T-helper 1 cell (primary cell): ENCODE measurements at regions not wholly inside any gene's neighbourhood (a gene's known extent, or its start where the extent isn't known, plus 50 kb on each side); places are given as distances from the start of the nearest gene placed in this dataset.
"Not testable (repeated sequence)": the region's sequence is repeated elsewhere in the genome, so short reads cannot be mapped to it uniquely, and the experiment has no call there.

Source experiments
- DNase-seq, 5 donors: peaks; one replicate each; pipeline ENCODE4 v3.0.0-alpha.2; 2012 to 2020

DNA sequence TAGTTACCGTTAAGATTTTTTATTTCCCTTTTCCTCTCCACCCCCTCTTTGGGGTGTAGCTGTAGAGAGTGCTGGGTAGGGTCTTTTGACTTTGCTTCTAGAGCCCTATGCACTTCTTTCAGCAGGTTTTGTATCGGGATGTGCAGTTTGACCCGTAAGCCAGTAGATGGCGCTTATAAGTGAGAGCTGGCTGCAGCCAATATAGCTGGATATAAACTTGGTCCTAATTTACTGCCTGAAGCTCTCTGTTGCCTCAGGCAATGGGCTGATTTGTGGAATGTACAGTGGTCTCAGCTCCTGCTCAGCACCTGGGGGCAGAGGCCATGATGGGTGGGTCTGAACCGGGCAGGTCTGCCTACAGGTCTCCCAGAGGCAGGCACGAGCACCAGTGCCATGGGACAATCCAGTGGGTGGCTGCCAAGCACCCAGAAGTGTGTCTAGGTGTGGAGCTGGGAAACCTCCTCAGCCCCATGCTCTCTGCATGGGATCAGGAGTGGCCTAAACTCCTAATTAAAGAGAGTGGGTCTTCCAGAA is 146.5 kb downstream of the SPANXN1 start:
- no peak for DNase-seq

DNA sequence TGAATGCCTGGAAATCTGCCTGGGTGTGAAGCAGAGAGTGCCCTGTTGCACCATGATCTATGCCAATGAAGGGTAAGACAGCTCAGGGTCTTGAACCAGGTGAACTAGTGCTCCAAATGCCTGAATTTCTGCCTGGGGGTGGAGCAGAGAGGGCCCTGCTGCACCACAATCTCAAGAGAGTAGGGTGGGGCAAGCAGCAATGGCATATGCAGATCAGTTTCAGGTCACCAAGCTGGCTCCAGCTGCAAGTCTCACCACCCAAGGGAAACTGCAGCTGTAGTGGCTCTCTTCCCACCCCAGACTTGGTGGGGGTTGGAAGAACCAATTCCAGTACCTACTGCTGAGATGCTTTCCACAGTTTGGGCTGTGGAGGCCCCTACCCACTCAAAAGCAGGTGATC is 147.0 kb downstream of the SPANXN1 start:
- no peak for DNase-seq

DNA sequence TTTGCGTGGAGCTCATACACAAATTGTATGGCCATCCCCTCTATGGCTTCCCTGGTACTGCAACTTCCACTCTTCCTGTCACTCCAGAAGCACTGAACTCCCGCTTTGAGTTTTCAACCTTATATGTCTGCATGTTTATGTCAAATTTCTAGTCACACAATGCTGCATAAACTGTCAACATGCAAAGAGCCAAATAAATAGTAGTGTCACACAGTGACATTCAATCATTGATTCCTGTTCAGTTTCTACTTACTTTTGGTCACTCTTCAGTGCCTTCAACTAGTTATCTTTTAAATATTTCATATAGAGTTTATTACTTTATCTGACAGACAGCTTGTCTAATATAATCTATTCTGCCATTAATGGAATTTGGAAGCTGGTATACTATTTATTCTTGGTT is 149.3 kb downstream of the SPANXN1 start:
- no peak for DNase-seq

GRCh38 chrX:145405012-145405411 is 157.7 kb downstream of the SPANXN1 start:
- DNase-seq, result peak in 1 of 5 donors; percentile 17

DNA sequence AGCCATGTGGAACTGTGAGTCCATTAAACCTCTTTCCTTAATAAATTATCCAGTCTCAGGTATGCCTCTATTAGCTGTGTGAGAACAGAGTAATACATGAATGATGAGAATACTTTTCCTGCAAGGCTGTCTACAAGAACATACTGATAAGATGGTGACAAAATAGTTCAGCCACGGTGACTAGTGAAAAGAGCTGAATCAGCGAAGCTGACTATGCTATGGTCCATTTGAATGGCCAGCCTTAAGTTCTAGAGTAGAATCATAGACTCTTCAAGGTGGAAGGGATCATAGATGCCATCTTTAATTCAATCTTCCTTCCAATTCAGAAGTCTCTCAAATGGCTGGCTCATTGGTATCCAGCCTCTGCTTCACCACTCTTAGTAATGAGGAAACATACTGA is 163.3 kb downstream of the SPANXN1 start:
- DNase-seq, result no peak

DNA sequence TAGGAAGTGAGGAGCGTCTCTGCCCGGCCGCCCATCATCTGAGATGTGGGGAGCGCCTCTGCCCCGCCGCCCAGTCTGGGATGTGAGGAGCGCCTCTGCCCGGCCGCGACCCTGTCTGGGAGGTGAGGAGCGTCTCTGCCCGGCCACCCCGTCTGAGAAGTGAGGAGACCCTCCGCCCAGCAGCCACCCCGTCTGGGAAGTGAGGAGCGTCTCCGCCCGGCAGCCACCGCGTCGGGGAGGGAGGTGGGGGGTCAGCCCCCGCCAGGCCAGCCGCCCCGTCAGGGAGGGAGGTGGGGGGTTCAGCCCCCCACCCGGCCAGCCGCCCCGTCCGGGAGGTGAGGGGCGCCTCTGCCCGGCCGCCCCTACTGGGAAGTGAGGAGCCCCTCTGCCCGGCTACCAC is 188.9 kb downstream of the SPANXN1 start:
- not testable (repeated sequence) for DNase-seq

GRCh38 chrX:145464650-145465049 is 217.3 kb downstream of the SPANXN1 start:
- no peak for DNase-seq

DNA sequence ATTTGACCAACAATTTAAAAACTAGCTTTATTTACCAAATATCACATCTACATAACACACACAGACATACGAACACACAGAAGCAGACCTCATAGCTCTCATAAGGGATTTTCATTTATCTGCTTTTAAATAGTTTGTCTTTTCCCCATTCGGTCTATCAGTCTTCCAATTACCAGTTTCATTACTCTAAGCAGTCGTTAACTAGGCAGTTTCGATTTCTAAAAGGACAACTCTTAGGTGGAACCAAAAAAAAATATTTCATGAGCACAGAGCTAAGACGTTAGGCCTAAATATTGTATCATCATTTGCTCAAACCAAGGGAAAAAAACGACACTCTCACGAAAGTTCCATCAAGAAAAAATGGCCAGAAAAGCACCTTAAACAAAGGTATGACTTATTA is 228.4 kb downstream of the SPANXN1 start:
- DNase-seq, result no peak

DNA sequence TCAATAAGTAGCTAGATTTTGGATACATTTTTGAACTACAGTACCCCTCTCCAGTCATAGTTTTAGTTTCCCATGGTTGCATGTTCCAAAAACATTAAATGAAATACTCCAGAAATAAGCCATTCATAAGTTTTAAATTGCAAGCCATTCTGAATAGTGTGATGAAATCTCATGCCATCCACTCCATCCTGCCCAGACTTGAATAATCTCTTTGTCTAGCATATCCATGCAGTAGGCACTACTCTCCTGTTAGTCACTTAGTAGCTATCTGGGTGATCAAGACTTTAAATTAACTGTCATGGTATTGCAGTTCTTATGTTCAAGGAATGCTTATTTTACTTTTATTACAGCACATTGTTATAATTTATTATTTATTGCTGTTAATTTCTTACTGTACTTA is 237.4 kb downstream of the SPANXN1 start:
- DNase-seq, result no peak

GRCh38 chrX:145502670-145503069 is 255.4 kb downstream of the SPANXN1 start:
- DNase-seq, result no peak

- no peak for DNase-seq
Observed at GRCh38 chrX:145506214-145506613, 258.9 kb downstream of the SPANXN1 start.

- DNase-seq, result no peak
Observed at GRCh38 chrX:145524931-145525330, 277.6 kb downstream of the SPANXN1 start.

GRCh38 chrX:145532176-145532780 is 285.0 kb downstream of the SPANXN1 start:
- no peak for DNase-seq

DNA sequence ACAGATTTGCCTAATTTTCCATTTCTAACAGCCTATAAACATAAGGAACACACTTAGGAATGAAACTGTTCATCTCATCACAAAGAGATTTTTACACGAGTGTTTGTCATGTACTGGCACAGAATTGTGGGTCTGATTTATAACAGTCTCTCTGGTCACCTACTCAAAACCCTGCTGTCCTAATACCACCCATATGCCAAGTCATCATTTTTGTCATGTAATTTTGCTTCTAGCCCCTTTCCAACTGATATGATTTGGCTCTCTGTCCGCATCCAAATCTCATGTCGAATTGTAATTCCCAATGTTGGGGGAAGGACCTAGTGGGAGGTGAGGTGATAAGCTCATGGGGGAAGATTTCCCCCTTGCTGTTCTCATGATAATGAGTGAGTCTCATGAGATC is 284.1 kb upstream of the SLITRK2 start:
- DNase-seq, result no peak

GRCh38 chrX:145549496-145549895 is 268.1 kb upstream of the SLITRK2 start:
- DNase-seq, result no peak

- DNase-seq, result no peak
Observed at GRCh38 chrX:145552643-145553042, 265.0 kb upstream of the SLITRK2 start.

- DNase-seq, result no peak
Observed at GRCh38 chrX:145553702-145554101, 263.9 kb upstream of the SLITRK2 start.

DNA sequence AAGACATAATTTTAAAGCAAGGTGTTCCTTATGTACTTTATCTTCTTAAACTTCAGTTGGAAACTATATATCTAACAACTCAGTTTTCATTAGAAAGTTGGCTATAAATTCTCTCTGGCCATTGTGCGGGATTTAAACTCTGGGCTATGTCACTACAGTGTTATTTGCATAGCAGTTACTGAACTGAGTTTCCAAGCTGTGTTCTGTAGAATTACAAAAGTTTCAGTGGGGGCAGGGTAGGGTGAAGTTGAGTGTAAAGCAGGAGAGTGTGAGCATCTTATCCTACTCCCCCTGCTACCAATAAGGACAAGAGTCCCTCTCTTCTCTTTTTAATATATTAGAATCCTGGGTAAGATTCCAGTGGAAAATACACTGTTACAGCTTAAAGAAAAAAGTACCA is 254.5 kb upstream of the SLITRK2 start:
- DNase-seq, result no peak

DNA sequence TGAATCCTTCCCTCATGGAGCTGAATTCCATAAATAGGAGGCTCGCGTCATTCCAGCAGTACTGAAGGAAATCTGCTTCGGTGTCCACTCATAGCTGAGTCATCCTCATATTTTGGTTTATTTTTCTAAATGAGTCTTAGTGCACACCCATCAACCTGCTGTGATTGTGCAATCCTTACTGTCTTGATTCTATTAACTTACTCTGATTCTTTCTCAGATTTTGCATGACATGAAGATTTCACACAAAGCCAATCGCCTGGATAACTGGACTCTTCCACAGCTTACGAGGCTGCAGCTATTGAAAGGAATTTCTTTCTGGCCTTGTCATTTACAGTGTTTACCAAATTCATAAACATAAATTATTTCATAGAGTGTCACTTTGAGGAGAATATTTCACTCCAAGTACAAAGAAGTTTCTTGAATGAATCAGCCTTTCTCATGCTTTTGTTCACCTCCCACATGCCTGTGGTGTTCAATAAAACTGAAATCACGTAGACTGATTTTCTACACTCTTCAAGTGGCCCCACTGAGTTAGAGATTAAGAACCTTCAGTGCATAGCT is 207.6 kb upstream of the SLITRK2 start:
- DNase-seq, result no peak

- DNase-seq, result no peak
Observed at GRCh38 chrX:145613894-145614293, 203.7 kb upstream of the SLITRK2 start.

- no peak for DNase-seq
Observed at GRCh38 chrX:145620666-145621065, 197.0 kb upstream of the SLITRK2 start.

DNA sequence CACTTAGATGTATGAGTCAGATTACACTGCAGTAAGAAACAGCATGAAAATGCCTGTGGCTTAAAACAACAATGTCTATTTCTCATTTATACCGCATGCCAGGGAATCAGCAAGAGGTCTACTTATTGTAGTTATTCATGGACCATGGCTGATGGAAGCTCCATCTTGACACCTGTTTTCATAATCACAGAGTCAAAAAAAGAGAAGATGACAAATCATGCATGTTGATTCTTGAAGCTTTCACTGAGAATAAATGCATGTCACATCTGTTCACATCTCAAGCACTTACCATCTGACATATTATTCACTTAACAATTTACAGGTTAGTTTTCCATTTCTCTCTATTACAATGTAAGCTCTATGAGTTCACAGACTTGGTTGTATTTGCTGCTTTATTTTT is 194.2 kb upstream of the SLITRK2 start:
- no peak for DNase-seq

DNA sequence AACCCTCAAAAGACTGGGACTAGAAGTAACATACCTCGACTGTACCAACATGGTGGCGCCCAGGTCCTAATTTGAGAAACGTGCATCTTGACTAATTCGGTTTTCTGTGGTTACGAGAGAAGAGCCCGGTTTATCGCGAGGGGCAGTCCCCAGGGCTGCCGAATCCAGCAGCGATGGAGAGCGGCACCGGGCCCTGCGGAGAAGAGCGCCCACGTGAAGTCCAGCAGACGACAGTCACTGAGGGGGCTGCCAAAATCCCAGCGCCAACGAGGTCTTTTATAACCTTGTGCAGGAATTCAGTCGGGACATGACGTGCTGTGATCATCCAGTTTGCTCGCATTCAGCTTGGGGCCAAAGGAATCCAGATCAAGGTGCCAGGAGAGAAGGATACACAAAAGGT is 187.5 kb upstream of the SLITRK2 start:
- no peak for DNase-seq

DNA sequence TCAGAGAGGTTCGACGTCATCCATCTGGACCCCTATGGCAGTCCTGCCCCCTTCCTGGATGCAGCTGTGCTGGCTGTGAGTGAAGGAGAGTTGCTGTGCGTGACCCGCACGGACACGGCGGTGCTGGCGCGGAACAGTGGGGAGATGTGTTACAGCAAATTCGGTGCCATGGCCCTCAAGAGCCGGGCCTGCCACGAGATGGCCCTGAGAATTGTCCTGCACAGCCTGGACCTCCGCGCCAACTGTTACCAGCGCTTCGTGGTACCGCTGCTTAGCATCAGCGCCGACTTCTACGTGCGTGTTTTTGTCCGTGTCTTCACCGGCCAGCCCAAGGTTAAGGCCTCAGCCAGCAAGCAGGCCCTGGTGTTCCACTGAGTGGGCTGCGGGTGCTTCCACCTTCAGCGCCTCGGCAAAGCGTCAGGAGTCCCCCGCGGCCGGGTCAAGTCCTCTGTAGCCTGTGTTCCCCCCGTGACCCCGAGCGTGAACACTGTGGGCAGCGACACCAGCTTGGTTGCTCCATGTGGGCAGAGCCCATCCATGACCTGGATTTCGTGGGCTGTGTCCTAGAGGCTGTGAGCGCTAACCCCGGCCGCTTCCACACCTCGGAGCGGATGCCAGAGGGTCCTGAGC is 186.7 kb upstream of the SLITRK2 start:
- no peak for DNase-seq
